K562 (cell line): ENCODE measurements at regions not wholly inside any gene's neighbourhood (a gene's known extent, or its start where the extent isn't known, plus 50 kb on each side); places are given as distances from the start of the nearest gene placed in this dataset.

Experiments used
- ATAC-seq: fragments of 200-7000 bp; cut with Tn5 transposase; 3 replicates; pipeline ENCODE4 v1.9.1; 2020; ENCODE audit warnings: moderate library complexity
- BruUV-seq: library from RNA; stranded (reverse); fragments of 400-500 nt; replicated peaks from 2 replicates; lab custom pipeline; 2021; lab: Mats Ljungman, UMichigan
- CTCF ChIA-PET: fragments of 300-600 bp; formaldehyde crosslinking; extraction: SDS; loops from one replicate; lab custom pipeline; 2021; ENCODE audit warnings: low intra/inter-chr PET ratio; lab: Yijun Ruan, JAX
- POLR2A ChIA-PET: fragments of 300-600, 350-650 bp; sonication (Branson Sonifier 250); formaldehyde crosslinking; extraction: SDS; loops from one replicate; lab custom pipeline; 2021; ENCODE audit warnings: antibody characterized with exemption, inconsistent platforms; lab: Yijun Ruan, JAX
- DNase-seq, 4 experiments: peaks; one replicate each; pipeline versions ENCODE4 v3.0.0 to v3.0.0-alpha.2; 2011 to 2018; ENCODE audit warnings: low spot score in 3 of 4, mixed read lengths in 3 of 4; ENCODE audit errors: extremely low read depth in 1 of 4
- FAIRE-seq: peaks from 2 replicates; lab custom pipeline; 2011; peaks lifted over from hg19 to GRCh38; lab: Jason Lieb, UNC
- H2AFZ ChIP-seq: 2 replicates; pipeline ENCODE4 v1.6.0; 2011; ENCODE audit warnings: low read depth, low read length, control low read depth, inconsistent platforms
- H3K27ac ChIP-seq: fragments of 200-600 bp; 3 replicates; pipeline ENCODE4 v1.8.0; 2011; ENCODE audit warnings: low read depth, mild to moderate bottlenecking, control low read depth, inconsistent platforms, low read length, moderate library complexity, mixed read lengths; ENCODE audit errors: extremely low read depth
- H3K27me3 ChIP-seq, 2 experiments: fragments of 300-600 bp in 1 of 2; 2 replicates in 1 of 2; 3 replicates in 1 of 2; pipeline versions ENCODE4 v1.6.0 to v1.8.0; 2011; ENCODE audit warnings: inconsistent platforms in 2 of 2, low read length in 2 of 2, mild to moderate bottlenecking in 1 of 2, mixed read lengths in 1 of 2, moderate library complexity in 1 of 2; ENCODE audit not compliant: control insufficient read depth in 2 of 2, insufficient read depth in 2 of 2
- H3K36me3 ChIP-seq: fragments of 300-600 bp; 3 replicates; pipeline ENCODE4 v1.8.0; 2011; ENCODE audit warnings: mild to moderate bottlenecking, low read length, inconsistent platforms; ENCODE audit not compliant: control insufficient read depth, insufficient read depth
- H3K4me1 ChIP-seq, 2 experiments: fragments of 200-600 bp in 1 of 2; replicated peaks in 1 of 2; 2 replicates in 1 of 2; 3 replicates in 1 of 2; pipeline versions ENCODE4 v1.5.1 to v1.8.0; 2011; ENCODE audit warnings: inconsistent platforms in 2 of 2, low read length in 2 of 2, mild to moderate bottlenecking in 1 of 2, mixed read lengths in 1 of 2, moderate library complexity in 1 of 2; ENCODE audit not compliant: control insufficient read depth in 2 of 2, insufficient read depth in 2 of 2
- H3K4me2 ChIP-seq: 2 replicates; pipeline ENCODE4 v1.6.1; 2011; ENCODE audit warnings: low read length, control low read depth, inconsistent platforms, mixed read lengths; ENCODE audit not compliant: insufficient read depth
- H3K4me3 ChIP-seq: fragments of 200-600 bp; sonication (generic), shearing (Covaris generic); 2 replicates; pipeline ENCODE4 v1.5.1; 2016; ENCODE audit warnings: control low read depth, inconsistent platforms
- H3K79me2 ChIP-seq: fragments of 200-600 bp; 3 replicates; pipeline ENCODE4 v1.8.0; 2011; ENCODE audit warnings: low read length, inconsistent platforms; ENCODE audit not compliant: control insufficient read depth, insufficient read depth
- H3K9ac ChIP-seq, 2 experiments: 2 replicates each; pipeline versions ENCODE4 v1.6.0 to v1.6.1; 2011; ENCODE audit warnings: low read depth in 2 of 2, low read length in 2 of 2, control low read depth in 1 of 2, inconsistent platforms in 1 of 2, mild to moderate bottlenecking in 1 of 2, mixed read lengths in 1 of 2; ENCODE audit not compliant: insufficient read depth in 1 of 2
- H3K9me1 ChIP-seq: one replicate; pipeline ENCODE4 v1.6.0; 2011; ENCODE audit warnings: inconsistent platforms, mild to moderate bottlenecking, low read length, moderate library complexity; ENCODE audit not compliant: control insufficient read depth, insufficient read depth
- H3K9me3 ChIP-seq: replicated peaks from 2 replicates; pipeline ENCODE4 v1.5.1; 2011; ENCODE audit warnings: low read depth, low read length, inconsistent platforms; ENCODE audit not compliant: control insufficient read depth, insufficient read depth
- H4K20me1 ChIP-seq: replicated peaks from 2 replicates; pipeline ENCODE4 v1.6.1; 2011; ENCODE audit warnings: low read length, inconsistent platforms, mixed read lengths; ENCODE audit not compliant: control insufficient read depth, insufficient read depth
- FOXJ2 ChIP-seq: fragments of 200-800 bp; sonication (Bioruptor generic); IDR thresholded peaks from 2 replicates; pipeline ENCODE4 v1.6.1; 2016; ENCODE audit warnings: missing genetic modification characterization, missing compliant biosample characterization
- SIRT6 ChIP-seq: IDR thresholded peaks from one replicate; pipeline ENCODE4 v1.6.1; 2012; ENCODE audit warnings: low read depth, mild to moderate bottlenecking, control low read depth, inconsistent platforms, low read length, moderate library complexity
- TEAD2 ChIP-seq: fragments of 450-650 bp; IDR thresholded peaks from 2 replicates; pipeline ENCODE4 v1.6.1; 2016; ENCODE audit warnings: missing genetic modification characterization, control low read depth, missing compliant biosample characterization
- ZNF124 ChIP-seq: sonication (generic); formaldehyde crosslinking; IDR thresholded peaks from 2 replicates; pipeline ENCODE4 v1.8.1; 2022; ENCODE audit warnings: missing genetic modification reagents
- ZNF740 ChIP-seq, 3 experiments: fragments of 200-800 bp in 1 of 3; sonication (Bioruptor generic) in 1 of 3; sonication (generic) in 1 of 3; formaldehyde crosslinking in 1 of 3; IDR thresholded peaks; 2 replicates each; pipeline versions ENCODE4 v1.6.1 to v1.8.0; 2016 to 2022; ENCODE audit warnings: mild to moderate bottlenecking in 2 of 3, missing compliant biosample characterization in 2 of 3, missing genetic modification characterization in 2 of 3, missing genetic modification reagents in 1 of 3
- WGBS: fragments of 100-300 bp; shearing (Covaris generic); methylation state at CpG from one replicate; pipeline ENCODE4 v1.1.6; 2016; ENCODE audit warnings: low coverage, mixed read lengths; ENCODE audit not compliant: insufficient coverage; ENCODE audit errors: missing lambda C conversion rate; 5-methylcytosine and 5-hydroxymethylcytosine counted together
- in situ Hi-C: fragments of 300-500 bp; cut with MboI; formaldehyde crosslinking; loops from 4 replicates; pipeline ENCODE4 v1.15.0; 2018; ENCODE audit warnings: inconsistent platforms, mixed read lengths
- intact Hi-C: fragments of 100-400 bp; cut with micrococcal nuclease; formaldehyde crosslinking; loops from 2 replicates; pipeline ENCODE4 v1.14.2; 2022

- Histone ChIP-seq H3K79me2 (no peaks in the 10 kb centered on the region), H3K27me3 (no peaks in the 10 kb centered on the region), H3K4me2 (no peak overlapping the region), H4K20me1 (no peaks in the 10 kb centered on the region), H3K36me3 (no peaks in the 10 kb centered on the region), H3K4me3 (no peak overlapping the region), H2AFZ (no peak overlapping the region), H3K27ac (no peak overlapping the region), H3K4me1 (no peaks in the 10 kb centered on the region), H3K9me1 (no peaks in the 10 kb centered on the region), H3K9ac (no peak overlapping the region), H3K9me3 (no peaks in the 10 kb centered on the region)
- in situ Hi-C loops, result no loop called here
- no TSS peak for BruUV-seq
- ChIA-PET CTCF (no interaction called here), POLR2A (no interaction called here)
- 0% methylated on average over 7 of the region's 7 CpGs for WGBS
- no peak for ATAC-seq
- no peak for DNase-seq
- TF ChIP-seq ZNF740 (CRISPR knock-in tag; IDR thresholded peaks at IDR 0.05), result no peak
- no peak for TF ChIP-seq ZNF740 (tag; IDR thresholded peaks at IDR 0.05)
- TF ChIP-seq FOXJ2, result no peak
- no peak for TF ChIP-seq SIRT6
- no peak for TF ChIP-seq TEAD2
- TF ChIP-seq ZNF124 (CRISPR knock-in tag), result no peak
- no peak for FAIRE-seq
- intact Hi-C loops, result no loop called here
Observed at GRCh38 chr4:18980516-18981233, 959.1 kb upstream of the LCORL start.
